NCI-H526 (cell line): ENCODE measurements at regions not wholly inside any gene's neighbourhood (a gene's known extent, or its start where the extent isn't known, plus 50 kb on each side); places are given as distances from the start of the nearest gene placed in this dataset.
"Not testable (repeated sequence)": the region's sequence is repeated elsewhere in the genome, so short reads cannot be mapped to it uniquely, and the experiment has no call there.

Source experiments
- DNase-seq, 2 experiments: peaks; one replicate each; lab custom pipeline; 2025; lab: John Stamatoyannopoulos, UW

GRCh38 chr22:33221568-33221967, 163.4 kb upstream of the SYN3 start:
- DNase-seq, result no peak

GRCh38 chr22:33220476-33221080, 162.4 kb upstream of the SYN3 start:
- no peak for DNase-seq

GRCh38 chr22:33219648-33220384, 161.6 kb upstream of the SYN3 start:
- no peak for DNase-seq

GRCh38 chr22:33213383-33214075, 155.3 kb upstream of the SYN3 start:
- DNase-seq, result no peak

- DNase-seq, result peak in 1 of 2 experiments; percentile 63
Measured at GRCh38 chr22:33209930-33210784, 152.0 kb upstream of the SYN3 start.

- no peak for DNase-seq
Measured at GRCh38 chr22:33204408-33204807, 146.2 kb upstream of the SYN3 start.

GRCh38 chr22:33202455-33202854, 144.3 kb upstream of the SYN3 start:
- no peak for DNase-seq

- DNase-seq, result no peak
Measured at GRCh38 chr22:33194529-33195077, 136.4 kb upstream of the SYN3 start.

- DNase-seq, result no peak
Measured at GRCh38 chr22:33192156-33192555, 134.0 kb upstream of the SYN3 start.

GRCh38 chr22:33188326-33188725, 130.1 kb upstream of the SYN3 start:
- no peak for DNase-seq

GRCh38 chr22:33186816-33187215, 128.6 kb upstream of the SYN3 start:
- no peak for DNase-seq

GRCh38 chr22:33180356-33180755, 122.2 kb upstream of the SYN3 start:
- peak in 1 of 2 experiments; percentile 1 for DNase-seq

- no peak for DNase-seq
Measured at GRCh38 chr22:33167998-33168790, 110.0 kb upstream of the SYN3 start.

- DNase-seq, result no peak
Measured at GRCh38 chr22:33166206-33166605, 108.0 kb upstream of the SYN3 start.

- no peak for DNase-seq
Measured at GRCh38 chr22:33163815-33164214, 105.6 kb upstream of the SYN3 start.

- no peak for DNase-seq
Measured at GRCh38 chr22:33162196-33162595, 104.0 kb upstream of the SYN3 start.

GRCh38 chr22:33160525-33160924, 102.3 kb upstream of the SYN3 start:
- no peak for DNase-seq

GRCh38 chr22:33154967-33155366, 96.8 kb upstream of the SYN3 start:
- DNase-seq, result not testable (repeated sequence)

- DNase-seq, result no peak
Measured at GRCh38 chr22:33149611-33150010, 91.4 kb upstream of the SYN3 start.

- no peak for DNase-seq
Measured at GRCh38 chr22:33144721-33145120, 86.5 kb upstream of the SYN3 start.
